ENCODE measurements at regions not wholly inside any gene's neighbourhood (a gene's known extent, or its start where the extent isn't known, plus 50 kb on each side); places are given as distances from the start of the nearest gene placed in this dataset.

- no peak for DNase-seq
Observed at GRCh38 chr2:221142341-221142740, 429.8 kb downstream of the EPHA4 start.

GRCh38 chr2:221143231-221143630 lies 428.9 kb downstream of the EPHA4 start:
- no peak for DNase-seq

- DNase-seq = no peak
Observed at GRCh38 chr2:221144909-221145308, 427.2 kb downstream of the EPHA4 start.

- DNase-seq = no peak
Observed at GRCh38 chr2:221145396-221145795, 426.7 kb downstream of the EPHA4 start.

- DNase-seq = no peak
Observed at GRCh38 chr2:221153226-221153625, 418.9 kb downstream of the EPHA4 start.

- no peak for DNase-seq
Observed at GRCh38 chr2:221154176-221154575, 417.9 kb downstream of the EPHA4 start.

GRCh38 chr2:221156062-221156734 lies 415.9 kb downstream of the EPHA4 start:
- no peak for DNase-seq

- no peak for DNase-seq
Observed at GRCh38 chr2:221161186-221161585, 410.9 kb downstream of the EPHA4 start.

- DNase-seq = no peak
Observed at GRCh38 chr2:221166292-221166691, 405.8 kb downstream of the EPHA4 start.

- DNase-seq = no peak
Observed at GRCh38 chr2:221167561-221167960, 404.5 kb downstream of the EPHA4 start.

- DNase-seq = no peak
Observed at GRCh38 chr2:221169724-221170123, 402.4 kb downstream of the EPHA4 start.

- DNase-seq = no peak
Observed at GRCh38 chr2:221170548-221170947, 401.6 kb downstream of the EPHA4 start.

- DNase-seq = no peak
Observed at GRCh38 chr2:221176667-221177066, 395.4 kb downstream of the EPHA4 start.

GRCh38 chr2:221178139-221178538 lies 394.0 kb downstream of the EPHA4 start:
- DNase-seq = no peak

GRCh38 chr2:221186873-221187272 lies 385.2 kb downstream of the EPHA4 start:
- no peak for DNase-seq

- no peak for DNase-seq
Observed at GRCh38 chr2:221189431-221190067, 382.6 kb downstream of the EPHA4 start.

GRCh38 chr2:221195829-221196228 lies 376.3 kb downstream of the EPHA4 start:
- no peak for DNase-seq

- no peak for DNase-seq
Observed at GRCh38 chr2:221197225-221197856, 374.8 kb downstream of the EPHA4 start.

GRCh38 chr2:221198309-221198708 lies 373.8 kb downstream of the EPHA4 start:
- no peak for DNase-seq

- no peak for DNase-seq
Observed at GRCh38 chr2:221200184-221200839, 371.8 kb downstream of the EPHA4 start.

- no peak for DNase-seq
Observed at GRCh38 chr2:221202431-221202830, 369.7 kb downstream of the EPHA4 start.

GRCh38 chr2:221203125-221203524 lies 369.0 kb downstream of the EPHA4 start:
- DNase-seq = no peak

- no peak for DNase-seq
Observed at GRCh38 chr2:221203856-221204255, 368.2 kb downstream of the EPHA4 start.

GRCh38 chr2:221204699-221205098 lies 367.4 kb downstream of the EPHA4 start:
- DNase-seq = no peak

Data from activated T-cell treated with anti-CD3 and anti-CD28 coated beads, Interleukin-2, amount 50 U/mL, for 1 hour (primary cell).